Activated CD8-positive, alpha-beta memory T cell treated with anti-CD3 and anti-CD28 coated beads for 4 hours (primary cell): ENCODE measurements at regions not wholly inside any gene's neighbourhood (a gene's known extent, or its start where the extent isn't known, plus 50 kb on each side); places are given as distances from the start of the nearest gene placed in this dataset.

Experiments
- DNase-seq, 2 donors: peaks; one replicate each; pipeline ENCODE4 v3.0.0-alpha.2; 2020; ENCODE audit warnings: low read depth in 2 of 2

- no peak for DNase-seq
Measured at GRCh38 chr4:128388352-128388630, 100.7 kb upstream of the PGRMC2 start.

- DNase-seq: no peak
Measured at GRCh38 chr4:128387600-128388351, 100.2 kb upstream of the PGRMC2 start.

GRCh38 chr4:128386761-128387599 lies 99.4 kb upstream of the PGRMC2 start:
- no peak for DNase-seq

- DNase-seq: no peak
Measured at GRCh38 chr4:128385683-128386304, 98.2 kb upstream of the PGRMC2 start.

GRCh38 chr4:128384765-128385598 lies 97.4 kb upstream of the PGRMC2 start:
- no peak for DNase-seq

GRCh38 chr4:128384091-128384520 lies 96.5 kb upstream of the PGRMC2 start:
- no peak for DNase-seq

GRCh38 chr4:128381748-128382559 lies 94.3 kb upstream of the PGRMC2 start:
- DNase-seq: no peak

GRCh38 chr4:128380306-128380705 lies 92.7 kb upstream of the PGRMC2 start:
- no peak for DNase-seq

- DNase-seq: no peak
Measured at GRCh38 chr4:128379860-128380259, 92.2 kb upstream of the PGRMC2 start.

- DNase-seq: no peak
Measured at GRCh38 chr4:128378668-128379067, 91.1 kb upstream of the PGRMC2 start.

- no peak for DNase-seq
Measured at GRCh38 chr4:128376958-128377357, 89.3 kb upstream of the PGRMC2 start.

- DNase-seq: no peak
Measured at GRCh38 chr4:128376303-128376702, 88.7 kb upstream of the PGRMC2 start.

- no peak for DNase-seq
Measured at GRCh38 chr4:128373628-128374027, 86.0 kb upstream of the PGRMC2 start.

- DNase-seq: no peak
Measured at GRCh38 chr4:128371876-128372275, 84.3 kb upstream of the PGRMC2 start.

- no peak for DNase-seq
Measured at GRCh38 chr4:128371001-128371777, 83.6 kb upstream of the PGRMC2 start.

GRCh38 chr4:128366212-128366611 lies 78.6 kb upstream of the PGRMC2 start:
- DNase-seq: no peak

GRCh38 chr4:128364565-128364964 lies 77.0 kb upstream of the PGRMC2 start:
- DNase-seq: no peak

GRCh38 chr4:128363966-128364365 lies 76.4 kb upstream of the PGRMC2 start:
- DNase-seq: no peak

GRCh38 chr4:128362760-128363159 lies 75.1 kb upstream of the PGRMC2 start:
- DNase-seq: no peak

GRCh38 chr4:128359422-128359821 lies 71.8 kb upstream of the PGRMC2 start:
- DNase-seq: no peak
